Sigmoid colon (tissue), 6 donors: ENCODE measurements at regions not wholly inside any gene's neighbourhood (a gene's known extent, or its start where the extent isn't known, plus 50 kb on each side); places are given as distances from the start of the nearest gene placed in this dataset.
A peak's percentile ranks its signal among the peaks of the same experiment; 100 is the strongest.

Experiments used
- DNase-seq: peaks from one replicate; pipeline ENCODE4 v3.0.0-alpha.2; 2019
- H3K27ac ChIP-seq, 4 donors: fragments of 200-600 bp; sonication (generic); one replicate each; pipeline ENCODE4 v1.5.1; 2016 to 2019; ENCODE audit warnings: mild to moderate bottlenecking in 1 of 4
- H3K27me3 ChIP-seq, 3 donors: fragments of 200-600 bp; sonication (generic); one replicate each; pipeline ENCODE4 v1.5.1; 2019; ENCODE audit warnings: mild to moderate bottlenecking in 1 of 3
- H3K36me3 ChIP-seq, 4 donors: fragments of 200-600 bp; sonication (generic); one replicate each; pipeline ENCODE4 v1.5.1; 2016 to 2019
- H3K4me1 ChIP-seq, 4 donors: fragments of 200-600 bp; sonication (generic); one replicate each; pipeline ENCODE4 v1.5.1; 2017 to 2019
- H3K4me3 ChIP-seq, 4 donors: fragments of 200-600 bp; sonication (generic); one replicate each; pipeline ENCODE4 v1.5.1; 2017 to 2019; ENCODE audit warnings: mild to moderate bottlenecking in 2 of 4, moderate library complexity in 1 of 4
- H3K9me3 ChIP-seq, 4 donors: fragments of 200-600 bp in 3 of 4; sonication (generic) in 3 of 4; one replicate each; pipeline versions ENCODE4 v1.5.1 to v1.6.1; 2013 to 2019
- CTCF ChIP-seq, 4 experiments: fragments of 450-650 bp in 3 of 4; fragments of 200-600 bp in 1 of 4; IDR thresholded peaks; one replicate each; pipeline ENCODE4 v1.5.1; 2016 to 2019; ENCODE audit warnings: antibody characterized with exemption in 4 of 4, mild to moderate bottlenecking in 3 of 4, moderate library complexity in 2 of 4
- EP300 ChIP-seq, 4 donors: sonication (generic); formaldehyde crosslinking; IDR thresholded peaks; one replicate each; pipeline ENCODE4 v1.6.1; 2017; ENCODE audit warnings: antibody characterized with exemption in 4 of 4
- POLR2A ChIP-seq, 2 donors: fragments of 450-650 bp; IDR thresholded peaks; one replicate each; pipeline ENCODE4 v1.6.1; 2016; ENCODE audit warnings: antibody characterized with exemption in 2 of 2, mild to moderate bottlenecking in 2 of 2, moderate library complexity in 2 of 2
- POLR2AphosphoS5 ChIP-seq, 4 donors: sonication (generic); formaldehyde crosslinking; IDR thresholded peaks; one replicate each; pipeline ENCODE4 v1.6.1; 2017; ENCODE audit warnings: antibody characterized with exemption in 4 of 4
- WGBS, 2 donors: extraction: QIAGEN DNeasy Blood & Tissue Kit; methylation state at CpG; one replicate each; pipeline ENCODE4 v1.1.7; 2013; 5-methylcytosine and 5-hydroxymethylcytosine counted together
- intact Hi-C: fragments of 100-400 bp; cut with DNase I; formaldehyde crosslinking; loops from one replicate; pipeline ENCODE4 v1.15.1; 2023
- donor health status: healthy with polysubstance abuse.
- donor health status: healthy.

DNA sequence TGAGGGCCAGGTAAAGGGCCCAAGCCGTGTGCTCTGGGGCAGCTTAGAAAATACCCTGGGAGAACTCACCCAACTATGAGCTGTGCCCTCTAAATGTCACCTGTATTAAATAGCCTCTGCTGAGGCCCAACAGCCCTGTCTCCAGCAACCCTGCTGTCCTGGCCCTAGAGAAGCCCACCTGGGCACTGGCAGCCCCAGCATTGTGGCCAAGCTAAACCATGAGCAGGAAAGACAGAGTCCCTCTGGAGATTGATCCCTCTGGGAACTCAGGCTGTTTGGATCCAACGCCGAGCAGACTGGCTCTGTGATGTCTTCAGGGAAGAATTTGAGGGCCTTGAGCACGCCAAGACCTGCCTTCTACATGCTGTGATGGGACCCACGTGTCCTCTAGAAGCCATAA, 126.5 kb downstream of the TTC32 start:
- TF ChIP-seq EP300 (IDR thresholded peaks at IDR 0.05), result no peak
- no peak for TF ChIP-seq CTCF (IDR thresholded peaks at IDR 0.05)
- Histone ChIP-seq H3K27me3 (no peaks in the 10 kb centered on the region), H3K27ac (peak overlapping the region in 1 of 4 donors; percentile 22), H3K4me1 (peaks cover 0 to 28% (median 2%) of the 10 kb centered on the region in 4 donors), H3K36me3 (no peaks in the 10 kb centered on the region), H3K4me3 (no peak overlapping the region), H3K9me3 (no peaks in the 10 kb centered on the region)
- intact Hi-C loops, result no loop called here
- WGBS, 2 donors, result 75 to 76% methylated on average over 5 of the region's 5 CpGs
- no peak for DNase-seq

- H3K4me1 ChIP-seq, result peaks cover 0 to 28% (median 2%) of the 10 kb centered on the region in 4 donors
- no peaks in the 10 kb centered on the region for H3K9me3 ChIP-seq
- H3K4me3 ChIP-seq, result no peak overlapping the region
- no peak for TF ChIP-seq EP300 (IDR thresholded peaks at IDR 0.05)
- TF ChIP-seq POLR2AphosphoS5 (IDR thresholded peaks at IDR 0.05), result no peak
- no peak for TF ChIP-seq POLR2A (IDR thresholded peaks at IDR 0.05)
- TF ChIP-seq CTCF (IDR thresholded peaks at IDR 0.05), result no peak
- H3K27me3 ChIP-seq, result no peaks in the 10 kb centered on the region
- H3K27ac ChIP-seq, result peak overlapping the region in 1 of 4 donors; percentile 22
- intact Hi-C loops, result no loop called here
- DNase-seq, result no peak
- WGBS, 2 donors, result 75 to 83% methylated on average over 3 of the region's 3 CpGs
- H3K36me3 ChIP-seq, result no peaks in the 10 kb centered on the region
These were observed 127.0 kb downstream of the TTC32 start for GRCh38 chr2:19774805-19775176.

- no peak overlapping the region for H3K27ac ChIP-seq
- H3K36me3 ChIP-seq, result no peaks in the 10 kb centered on the region
- DNase-seq, result no peak
- no peak for TF ChIP-seq CTCF (IDR thresholded peaks at IDR 0.05)
- no peak for TF ChIP-seq POLR2A (IDR thresholded peaks at IDR 0.05)
- TF ChIP-seq POLR2AphosphoS5 (IDR thresholded peaks at IDR 0.05), result no peak
- TF ChIP-seq EP300 (IDR thresholded peaks at IDR 0.05), result no peak
- H3K9me3 ChIP-seq, result no peaks in the 10 kb centered on the region
- intact Hi-C loops, result no loop called here
- 67 to 78% methylated on average over 4 of the region's 4 CpGs for WGBS, 2 donors
- H3K4me3 ChIP-seq, result no peak overlapping the region
- peaks cover 0 to 28% (median 2%) of the 10 kb centered on the region in 4 donors for H3K4me1 ChIP-seq
- H3K27me3 ChIP-seq, result no peaks in the 10 kb centered on the region
These were observed 128.8 kb downstream of the TTC32 start for GRCh38 chr2:19772981-19773380.

- Histone ChIP-seq H3K4me3 (no peak overlapping the region), H3K27ac (no peak overlapping the region), H3K27me3 (no peaks in the 10 kb centered on the region), H3K4me1 (peaks cover 0 to 15% (median 0%) of the 10 kb centered on the region in 4 donors), H3K9me3 (peaks cover 0 to 5% (median 0%) of the 10 kb centered on the region in 4 donors), H3K36me3 (no peaks in the 10 kb centered on the region)
- TF ChIP-seq CTCF (IDR thresholded peaks at IDR 0.05) (no peak), POLR2A (IDR thresholded peaks at IDR 0.05) (no peak), EP300 (IDR thresholded peaks at IDR 0.05) (no peak), POLR2AphosphoS5 (IDR thresholded peaks at IDR 0.05) (no peak)
- no peak for DNase-seq
- intact Hi-C loops, result loop anchor here (10.0 kb wide), 1 partner anchor 65 kb away; no protein-coding TSS in a partner anchor
These were observed 132.3 kb downstream of the TTC32 start for GRCh38 chr2:19769513-19769912.

DNA sequence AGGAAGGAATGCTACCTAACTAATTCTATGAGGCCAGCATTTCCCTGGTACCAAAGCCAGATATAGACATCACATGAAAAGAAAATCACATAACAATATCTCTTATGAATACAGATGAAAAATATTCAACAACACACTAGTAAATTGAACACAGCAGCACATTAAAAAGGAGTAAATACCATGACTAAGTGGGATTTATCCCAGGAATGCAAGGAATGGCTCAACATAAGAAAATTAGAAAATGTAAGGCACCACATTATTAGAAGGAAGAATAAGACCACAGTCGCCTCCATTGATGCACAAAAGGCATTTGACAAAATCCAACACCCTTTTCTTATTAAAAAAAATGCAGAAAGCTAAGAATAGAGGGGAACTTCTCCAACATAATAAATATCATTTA, 133.9 kb downstream of the TTC32 start:
- Histone ChIP-seq H3K27me3 (no peaks in the 10 kb centered on the region), H3K4me3 (no peak overlapping the region), H3K27ac (no peak overlapping the region), H3K9me3 (peaks cover 0 to 5% (median 0%) of the 10 kb centered on the region in 4 donors), H3K4me1 (peaks cover 0 to 14% (median 9%) of the 10 kb centered on the region in 4 donors), H3K36me3 (no peaks in the 10 kb centered on the region)
- no peak for DNase-seq
- TF ChIP-seq EP300 (IDR thresholded peaks at IDR 0.05) (no peak), POLR2A (IDR thresholded peaks at IDR 0.05) (no peak), CTCF (IDR thresholded peaks at IDR 0.05) (no peak), POLR2AphosphoS5 (IDR thresholded peaks at IDR 0.05) (no peak)
- 85 to 98% methylated on average over 1 of the region's 1 CpG for WGBS, 2 donors
- intact Hi-C loops, result loop anchor here (10.0 kb wide), 1 partner anchor 67 kb away; no protein-coding TSS in a partner anchor
